DOHH2 (cell line): ENCODE measurements at regions not wholly inside any gene's neighbourhood (a gene's known extent, or its start where the extent isn't known, plus 50 kb on each side); places are given as distances from the start of the nearest gene placed in this dataset.

Source experiments
- H3F3A ChIP-seq: fragments of 200-600 bp; sonication (generic), shearing (Covaris generic); 2 replicates; pipeline ENCODE4 v1.6.0; 2016; ENCODE audit warnings: antibody characterized with exemption, mild to moderate bottlenecking; ENCODE audit not compliant: control insufficient read depth, insufficient read depth
- H3K27ac ChIP-seq: fragments of 200-600 bp; sonication (generic); 2 replicates; pipeline ENCODE4 v1.5.1; 2014; ENCODE audit warnings: low read depth, mild to moderate bottlenecking, low read length, moderate library complexity
- H3K27me3 ChIP-seq: fragments of 200-600 bp; sonication (generic); 2 replicates; pipeline ENCODE4 v1.6.1; 2014; ENCODE audit warnings: mild to moderate bottlenecking, low read length, mixed read lengths; ENCODE audit not compliant: control insufficient read depth
- H3K36me3 ChIP-seq: fragments of 200-600 bp; sonication (generic); 2 replicates; pipeline ENCODE4 v1.6.1; 2014; ENCODE audit warnings: mild to moderate bottlenecking, low read length, moderate library complexity, mixed read lengths; ENCODE audit not compliant: control insufficient read depth
- H3K4me1 ChIP-seq: fragments of 200-600 bp; sonication (generic); 2 replicates; pipeline ENCODE4 v1.6.1; 2014; ENCODE audit warnings: mild to moderate bottlenecking, low read length, mixed read lengths; ENCODE audit not compliant: control insufficient read depth
- H3K4me2 ChIP-seq: fragments of 200-600 bp; sonication (generic); 2 replicates; pipeline ENCODE4 v1.6.0; 2014; ENCODE audit warnings: mild to moderate bottlenecking, low read length, moderate library complexity
- H3K4me3 ChIP-seq: fragments of 200-600 bp; sonication (generic); 2 replicates; pipeline ENCODE4 v1.5.1; 2014; ENCODE audit warnings: mild to moderate bottlenecking, low read length, mixed read lengths
- H3K79me2 ChIP-seq: fragments of 200-600 bp; sonication (generic); 2 replicates; pipeline ENCODE4 v1.6.1; 2014; ENCODE audit warnings: mild to moderate bottlenecking, low read length, mixed read lengths; ENCODE audit not compliant: control insufficient read depth
- H3K9me2 ChIP-seq: fragments of 200-600 bp; sonication (generic); replicated peaks from 2 replicates; pipeline ENCODE4 v1.6.1; 2014; ENCODE audit warnings: mild to moderate bottlenecking, low read length, mixed read lengths; ENCODE audit not compliant: control insufficient read depth
- H3K9me3 ChIP-seq: fragments of 200-600 bp; sonication (generic); 2 replicates; pipeline ENCODE4 v1.6.1; 2014; ENCODE audit warnings: antibody characterized with exemption, low read length, mixed read lengths; ENCODE audit not compliant: control insufficient read depth, insufficient read depth
- H4K20me1 ChIP-seq: fragments of 200-600 bp; sonication (generic); 2 replicates; pipeline ENCODE4 v1.6.0; 2014; ENCODE audit warnings: low read depth, mild to moderate bottlenecking, antibody characterized with exemption, low read length, moderate library complexity; ENCODE audit not compliant: control insufficient read depth, insufficient read depth
- CTCF ChIP-seq: fragments of 200-600 bp; sonication (generic); IDR thresholded peaks from one replicate; pipeline ENCODE4 v1.5.1; 2014; ENCODE audit warnings: antibody characterized with exemption, mild to moderate bottlenecking, low read depth, low read length; ENCODE audit not compliant: poor library complexity, severe bottlenecking
- EZH2phosphoT487 ChIP-seq: fragments of 200-600 bp; sonication (generic); IDR thresholded peaks from 2 replicates; pipeline ENCODE4 v1.6.1; 2017; ENCODE audit warnings: borderline replicate concordance, mild to moderate bottlenecking, antibody characterized with exemption, low read length, moderate library complexity, mixed read lengths

- H3K4me1 ChIP-seq: no peaks in the 10 kb centered on the region
- H4K20me1 ChIP-seq: no peaks in the 10 kb centered on the region
- peaks cover 6% of the 10 kb centered on the region; the same call in 1 of the 2 replicates for H3K27me3 ChIP-seq
- no peak overlapping the region for H3K4me3 ChIP-seq
- no peaks in the 10 kb centered on the region for H3F3A ChIP-seq
- no peaks in the 10 kb centered on the region for H3K9me2 ChIP-seq
- no peak overlapping the region for H3K4me2 ChIP-seq
- H3K36me3 ChIP-seq: no peaks in the 10 kb centered on the region
- H3K27ac ChIP-seq: no peak overlapping the region
- TF ChIP-seq CTCF (no peak), EZH2phosphoT487 (no peak)
- no peaks in the 10 kb centered on the region for H3K9me3 ChIP-seq
- H3K79me2 ChIP-seq: no peaks in the 10 kb centered on the region
Measured at GRCh38 chr10:70958396-70958795, 70.0 kb upstream of the PCBD1 start.

- no peaks in the 10 kb centered on the region for H3K4me1 ChIP-seq
- no peaks in the 10 kb centered on the region for H3K36me3 ChIP-seq
- TF ChIP-seq CTCF (no peak), EZH2phosphoT487 (no peak)
- H3K79me2 ChIP-seq: no peaks in the 10 kb centered on the region
- H3K9me2 ChIP-seq: no peaks in the 10 kb centered on the region
- H4K20me1 ChIP-seq: no peaks in the 10 kb centered on the region
- H3K27me3 ChIP-seq: peaks cover 1% of the 10 kb centered on the region; the same call in 1 of the 2 replicates
- no peak overlapping the region for H3K4me3 ChIP-seq
- no peak overlapping the region for H3K27ac ChIP-seq
- H3K4me2 ChIP-seq: no peak overlapping the region
- no peaks in the 10 kb centered on the region for H3F3A ChIP-seq
- H3K9me3 ChIP-seq: no peaks in the 10 kb centered on the region
Measured at GRCh38 chr10:70960316-70960715, 72.0 kb upstream of the PCBD1 start.

GRCh38 chr10:70960783-70961570, 72.6 kb upstream of the PCBD1 start:
- H3K79me2 ChIP-seq: no peaks in the 10 kb centered on the region
- H3K27ac ChIP-seq: no peak overlapping the region
- no peak overlapping the region for H3K4me2 ChIP-seq
- H3K4me3 ChIP-seq: no peak overlapping the region
- no peaks in the 10 kb centered on the region for H3K36me3 ChIP-seq
- no peaks in the 10 kb centered on the region for H3K9me3 ChIP-seq
- H3F3A ChIP-seq: no peaks in the 10 kb centered on the region
- H3K4me1 ChIP-seq: no peaks in the 10 kb centered on the region
- H4K20me1 ChIP-seq: no peaks in the 10 kb centered on the region
- H3K27me3 ChIP-seq: no peaks in the 10 kb centered on the region
- TF ChIP-seq CTCF: no peak
- H3K9me2 ChIP-seq: no peaks in the 10 kb centered on the region
